HG02981 (cell line): ENCODE measurements at regions not wholly inside any gene's neighbourhood (a gene's known extent, or its start where the extent isn't known, plus 50 kb on each side); places are given as distances from the start of the nearest gene placed in this dataset.

Experiments used
- ATAC-seq: cut with Tn5 transposase; IDR thresholded peaks from one replicate; pipeline ENCODE4 v1.9.1; 2021; ENCODE audit warnings: mild to moderate bottlenecking, moderate library complexity; ENCODE audit not compliant: unreplicated experiment

DNA sequence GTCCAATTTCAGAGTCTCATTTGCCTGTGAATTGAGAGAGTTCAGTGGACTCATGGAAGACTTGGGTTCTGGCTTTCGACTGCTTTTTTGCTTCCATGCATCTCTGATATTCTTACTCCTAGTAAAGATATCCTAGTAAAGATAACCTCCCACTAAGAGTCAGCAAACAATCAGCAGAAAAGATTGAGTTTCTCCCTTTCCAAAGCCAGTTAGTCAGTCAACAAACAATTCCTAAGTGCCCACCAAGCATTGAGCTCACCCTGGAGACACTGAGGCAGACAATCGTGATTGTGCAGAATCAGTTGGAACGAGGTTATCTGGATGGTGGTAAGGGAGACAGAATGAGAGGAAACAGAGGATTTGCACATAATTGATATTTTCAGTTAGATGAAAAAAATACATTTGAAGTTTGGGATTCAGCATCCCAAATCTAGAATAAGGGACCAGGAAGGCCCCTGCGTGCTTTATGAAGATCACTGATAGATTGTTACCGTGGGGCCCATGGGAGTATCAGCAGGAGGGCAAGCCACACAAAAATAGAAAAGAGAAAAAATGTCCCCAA, 99.7 kb upstream of the SLC38A2 start:
- no peak for ATAC-seq

DNA sequence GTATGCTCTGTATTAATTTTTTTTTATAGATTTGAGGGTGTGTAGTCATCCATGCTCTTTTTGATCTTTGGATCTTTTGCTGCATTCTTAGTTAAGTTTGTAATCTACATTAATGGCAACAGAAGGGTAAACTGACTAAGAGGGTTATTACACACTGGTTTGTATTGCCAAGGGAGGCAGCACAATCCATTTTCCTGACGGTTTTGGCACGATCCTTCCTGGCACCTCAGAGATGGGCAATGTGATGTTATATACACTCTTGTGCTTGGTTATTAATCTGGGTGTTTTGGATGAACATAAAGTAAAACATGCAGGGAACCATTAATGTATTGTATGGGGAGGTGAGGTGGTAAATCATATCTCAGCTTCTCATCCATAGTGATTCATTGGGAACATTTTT, 98.8 kb upstream of the SLC38A2 start:
- no peak for ATAC-seq

DNA sequence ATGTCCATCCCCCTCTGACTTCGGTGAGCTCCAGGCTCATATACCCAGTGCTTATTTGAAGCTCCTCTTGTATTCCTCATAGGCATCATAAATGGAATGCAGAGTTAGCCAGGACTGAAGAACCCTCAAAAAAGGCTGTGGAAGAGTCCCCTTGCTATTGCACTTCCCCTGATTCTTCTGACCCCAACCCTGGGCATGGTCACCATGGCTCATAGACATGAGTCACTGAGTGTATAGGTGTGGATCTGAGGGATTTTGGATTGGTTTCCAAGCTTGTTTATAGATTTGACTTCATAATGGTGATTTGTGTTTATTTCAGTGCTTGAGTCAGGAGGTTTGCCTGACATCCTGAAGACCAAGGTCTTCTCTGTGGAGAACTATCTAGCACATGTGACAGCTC, 98.4 kb upstream of the SLC38A2 start:
- no peak for ATAC-seq

- ATAC-seq, result peak; percentile 61
Measured at GRCh38 chr12:46470036-46470627, 97.6 kb upstream of the SLC38A2 start.

GRCh38 chr12:46468813-46469212, 96.2 kb upstream of the SLC38A2 start:
- ATAC-seq, result no peak

DNA sequence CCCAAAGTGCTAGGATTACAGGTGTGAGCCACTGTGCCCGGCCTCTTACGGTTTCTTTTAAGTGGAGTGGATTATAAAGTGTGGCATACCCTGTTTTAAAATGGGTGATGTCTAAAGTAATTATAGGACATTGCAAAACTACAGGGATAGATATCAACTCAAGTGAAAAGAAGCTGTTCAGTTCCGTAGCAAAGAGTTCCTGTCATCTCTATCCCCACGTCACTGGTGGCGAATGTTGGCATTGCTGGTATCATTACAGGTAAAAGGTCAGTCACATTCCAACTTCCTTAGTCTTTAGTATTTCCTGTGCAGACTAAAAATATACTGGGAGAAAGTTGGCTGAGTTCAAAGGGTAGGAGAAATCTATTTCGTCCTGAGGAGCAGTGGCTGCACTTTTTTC, 95.6 kb upstream of the SLC38A2 start:
- ATAC-seq, result no peak

GRCh38 chr12:46465307-46465706, 92.7 kb upstream of the SLC38A2 start:
- no peak for ATAC-seq

DNA sequence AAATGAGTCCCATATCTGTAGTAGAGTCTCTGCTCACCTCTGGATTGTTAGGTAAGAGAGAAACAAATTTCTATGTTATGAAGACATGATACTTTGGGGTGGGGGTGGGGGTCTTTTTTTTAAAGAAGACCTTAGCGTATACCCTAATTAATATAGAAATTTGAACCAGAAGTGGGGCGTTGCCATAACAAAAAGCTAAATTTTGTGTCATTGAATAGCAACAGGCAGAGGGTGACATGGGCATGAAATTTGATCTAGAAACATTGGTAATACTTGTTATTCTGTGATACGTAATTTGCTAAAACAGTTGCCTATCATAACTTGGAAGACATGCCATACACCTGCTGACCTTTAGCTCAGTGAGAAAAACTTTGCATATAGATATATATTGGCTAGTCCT, 92.3 kb upstream of the SLC38A2 start:
- no peak for ATAC-seq

GRCh38 chr12:46462641-46463355, 90.2 kb upstream of the SLC38A2 start:
- no peak for ATAC-seq

- ATAC-seq, result no peak
Measured at GRCh38 chr12:46461907-46462640, 89.5 kb upstream of the SLC38A2 start.

GRCh38 chr12:46461459-46461858, 88.9 kb upstream of the SLC38A2 start:
- no peak for ATAC-seq

DNA sequence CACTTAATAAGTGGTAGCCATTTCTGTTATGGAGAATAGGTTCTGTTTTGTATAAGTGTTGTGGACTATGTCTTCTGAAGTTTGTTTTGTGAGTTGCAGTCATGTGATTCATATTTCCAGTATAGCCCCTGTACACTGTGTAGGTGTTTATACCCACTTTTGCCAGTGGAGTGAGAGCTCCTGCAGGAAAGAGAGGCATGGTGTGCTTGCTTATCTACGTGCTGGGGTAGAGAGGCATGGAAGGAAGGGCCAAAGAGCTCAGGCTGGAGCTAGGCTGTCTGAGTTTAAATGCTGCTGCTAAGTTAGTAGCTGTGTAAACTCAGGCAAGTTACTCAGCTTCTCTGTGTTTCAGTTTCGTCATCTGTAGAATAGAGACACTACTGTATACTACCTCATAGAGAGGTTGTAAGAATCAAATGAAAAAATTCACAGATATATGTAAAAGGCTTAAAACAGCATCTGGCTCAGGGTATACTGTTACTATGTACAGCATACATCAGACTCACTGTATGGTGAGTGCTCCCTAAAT, 88.2 kb upstream of the SLC38A2 start:
- ATAC-seq, result no peak

GRCh38 chr12:46459861-46460545, 87.4 kb upstream of the SLC38A2 start:
- peak; percentile 51 for ATAC-seq

DNA sequence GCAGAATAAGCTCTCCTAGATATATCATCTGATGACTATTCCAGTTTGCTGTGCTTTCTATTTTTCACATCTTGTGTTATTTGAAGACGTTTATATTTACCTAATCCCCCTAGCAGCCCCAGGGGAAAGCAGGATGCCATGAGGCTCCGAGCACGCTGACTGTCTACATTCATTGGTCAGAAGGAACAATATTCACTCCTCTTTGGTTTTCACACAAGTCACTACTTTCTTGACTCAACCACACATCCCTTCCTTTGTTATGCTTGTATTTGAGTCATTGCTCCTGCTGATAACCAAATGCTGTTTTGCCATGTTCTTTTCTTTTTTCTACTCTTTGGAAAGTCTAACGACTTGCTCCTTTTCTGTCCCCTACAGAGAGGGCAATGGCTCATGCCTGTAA, 86.5 kb upstream of the SLC38A2 start:
- no peak for ATAC-seq

DNA sequence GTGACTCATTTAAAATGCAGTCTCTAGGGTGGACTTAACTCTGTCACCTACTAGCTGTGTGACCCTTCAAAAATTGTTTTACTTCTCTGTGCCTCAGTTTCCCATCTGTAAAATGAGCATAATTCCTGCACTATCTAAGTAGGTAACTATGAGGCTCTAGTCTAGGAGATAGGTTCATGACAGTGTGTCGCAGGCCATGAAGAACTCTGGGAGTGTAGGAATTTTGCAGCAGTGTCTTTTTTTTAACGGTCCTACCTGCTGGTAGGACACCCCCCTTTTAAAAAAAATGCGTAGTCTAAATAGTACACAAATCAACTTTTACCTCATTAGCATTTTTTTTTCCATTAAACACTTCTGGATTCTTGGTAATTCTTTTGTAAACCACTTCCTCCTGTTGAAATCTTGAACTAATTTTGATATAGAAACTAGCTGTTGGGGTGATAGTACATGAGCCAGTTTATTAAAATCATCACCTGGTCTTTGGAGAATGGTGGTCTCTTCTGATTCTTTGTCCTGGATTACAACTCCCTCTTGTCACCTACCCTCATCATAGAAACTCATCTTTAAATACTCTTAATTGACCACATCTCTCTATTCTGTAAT, 86.0 kb upstream of the SLC38A2 start:
- ATAC-seq, result no peak

DNA sequence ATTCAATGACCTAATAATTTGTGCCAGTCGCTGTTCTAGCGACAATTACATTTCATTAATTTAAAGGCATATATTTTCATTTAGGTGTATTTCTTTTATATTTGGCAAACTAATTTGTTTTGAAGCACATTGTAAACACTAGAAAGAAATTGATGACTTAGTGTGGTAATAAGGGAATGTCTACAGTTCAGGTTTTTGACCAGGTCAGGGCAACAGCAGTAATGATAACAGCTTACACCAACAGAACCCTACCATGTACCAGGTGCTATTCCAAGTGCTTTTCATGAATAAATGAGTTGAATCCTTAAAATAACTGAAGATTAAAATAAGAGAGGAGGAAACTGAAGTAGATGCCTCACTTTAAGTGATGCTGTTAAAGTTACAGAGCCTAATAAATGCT, 85.4 kb upstream of the SLC38A2 start:
- no peak for ATAC-seq

DNA sequence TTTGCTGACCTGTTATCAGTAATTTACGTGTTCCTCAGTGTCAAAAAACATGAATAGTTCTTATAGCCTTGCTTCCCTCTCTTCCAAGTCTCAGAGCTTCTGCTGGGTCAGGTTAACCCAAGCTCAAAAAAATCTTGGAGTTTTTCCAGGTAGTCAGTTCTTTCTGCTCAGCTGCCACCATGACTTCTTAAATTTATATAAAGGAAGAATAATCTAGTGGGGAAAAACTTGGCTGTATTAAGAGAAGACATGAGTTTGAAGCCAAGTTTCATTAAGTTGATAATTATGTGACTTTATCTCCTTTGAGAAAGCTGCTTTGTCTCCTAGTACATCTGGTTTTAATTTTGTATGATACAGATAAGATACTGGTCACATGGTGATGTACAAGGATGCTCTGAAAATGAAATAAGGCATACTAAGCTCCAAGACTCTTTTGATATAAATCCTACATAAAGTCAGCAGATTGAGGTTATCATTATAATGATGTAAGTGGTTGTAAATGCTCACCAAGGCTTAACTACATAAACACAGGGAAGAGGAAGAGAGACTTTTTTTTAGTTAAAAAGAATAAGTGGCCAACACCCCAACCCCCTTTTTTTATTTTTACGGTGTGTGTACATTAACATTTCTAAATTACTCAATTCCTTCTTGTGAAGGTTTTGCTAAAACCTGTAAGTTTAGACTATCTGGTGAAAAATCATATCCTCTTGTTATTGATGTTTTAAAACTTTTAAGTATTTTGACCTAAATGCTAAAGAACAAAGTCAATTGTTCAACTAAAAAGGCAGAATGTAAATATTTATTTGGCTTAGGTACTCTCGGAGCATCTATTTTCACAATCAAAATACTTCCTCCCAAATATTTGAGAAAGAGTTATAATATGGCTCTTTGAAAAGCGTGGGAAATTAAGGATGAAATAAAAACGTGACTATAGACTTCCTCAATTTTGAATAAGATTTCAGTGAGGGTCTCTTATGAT, 84.1 kb upstream of the SLC38A2 start:
- ATAC-seq, result no peak

- no peak for ATAC-seq
Measured at GRCh38 chr12:46455648-46456352, 83.2 kb upstream of the SLC38A2 start.

DNA sequence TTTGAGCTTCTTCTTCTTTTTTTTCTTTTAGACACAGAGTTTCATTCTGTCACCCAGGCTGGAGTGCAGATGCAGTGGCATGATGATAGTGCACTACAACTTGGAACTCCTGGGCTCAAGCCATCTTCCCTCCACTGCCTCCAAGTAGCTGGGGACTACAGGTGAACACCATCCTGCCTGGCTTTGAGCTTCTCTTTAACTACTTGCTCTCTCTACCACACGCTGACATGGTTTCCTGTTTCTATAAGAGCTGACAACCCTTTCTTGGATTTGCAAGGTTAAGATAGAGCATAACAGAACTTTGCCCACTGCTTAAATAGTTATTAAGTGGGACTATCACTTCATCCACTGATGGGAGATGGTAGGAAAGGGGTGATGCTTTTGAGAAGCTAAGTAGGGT, 82.4 kb upstream of the SLC38A2 start:
- ATAC-seq, result no peak
